ENCODE measurements at regions not wholly inside any gene's neighbourhood (a gene's known extent, or its start where the extent isn't known, plus 50 kb on each side); places are given as distances from the start of the nearest gene placed in this dataset.

- peak; percentile 40 for DNase-seq (ENCODE audit: low read depth)
Measured at GRCh38 chr1:222370081-222370912, 177.6 kb downstream of the HHIPL2 start.

- DNase-seq (ENCODE audit: low read depth): no peak
Measured at GRCh38 chr1:222369148-222369547, 178.8 kb downstream of the HHIPL2 start.

GRCh38 chr1:222358100-222358499 lies 189.8 kb downstream of the HHIPL2 start:
- no peak for DNase-seq (ENCODE audit: low read depth)

- DNase-seq (ENCODE audit: low read depth): no peak
Measured at GRCh38 chr1:222357252-222357651, 190.7 kb downstream of the HHIPL2 start.

- DNase-seq (ENCODE audit: low read depth): no peak
Measured at GRCh38 chr1:222347627-222348026, 200.3 kb downstream of the HHIPL2 start.

GRCh38 chr1:222346955-222347354 lies 200.9 kb downstream of the HHIPL2 start:
- DNase-seq (ENCODE audit: low read depth): no peak

GRCh38 chr1:222339376-222339947 lies 208.4 kb downstream of the HHIPL2 start:
- DNase-seq (ENCODE audit: low read depth): no peak

GRCh38 chr1:222335586-222335985 lies 212.3 kb downstream of the HHIPL2 start:
- no peak for DNase-seq (ENCODE audit: low read depth)

- no peak for DNase-seq (ENCODE audit: low read depth)
Measured at GRCh38 chr1:222334026-222334680, 213.8 kb downstream of the HHIPL2 start.

- DNase-seq (ENCODE audit: low read depth): no peak
Measured at GRCh38 chr1:222331765-222332164, 216.1 kb downstream of the HHIPL2 start.

GRCh38 chr1:222331340-222331739 lies 216.6 kb downstream of the HHIPL2 start:
- DNase-seq (ENCODE audit: low read depth): no peak

GRCh38 chr1:222329493-222330045 lies 218.3 kb downstream of the HHIPL2 start:
- no peak for DNase-seq (ENCODE audit: low read depth)

- no peak for DNase-seq (ENCODE audit: low read depth)
Measured at GRCh38 chr1:222326710-222327036, 221.2 kb downstream of the HHIPL2 start.

GRCh38 chr1:222326006-222326709 lies 221.7 kb downstream of the HHIPL2 start:
- DNase-seq (ENCODE audit: low read depth): no peak

- DNase-seq (ENCODE audit: low read depth): no peak
Measured at GRCh38 chr1:222325506-222325905, 222.4 kb downstream of the HHIPL2 start.

GRCh38 chr1:222314839-222315238 lies 233.1 kb downstream of the HHIPL2 start:
- no peak for DNase-seq (ENCODE audit: low read depth)

GRCh38 chr1:222310836-222311235 lies 237.1 kb downstream of the HHIPL2 start:
- no peak for DNase-seq (ENCODE audit: low read depth)

- peak; percentile 78 for DNase-seq (ENCODE audit: low read depth)
Measured at GRCh38 chr1:222307621-222308020, 240.3 kb downstream of the HHIPL2 start.

- DNase-seq (ENCODE audit: low read depth): peak; percentile 70
Measured at GRCh38 chr1:222306512-222306911, 241.4 kb downstream of the HHIPL2 start.

- DNase-seq (ENCODE audit: low read depth): no peak
Measured at GRCh38 chr1:222306011-222306410, 241.9 kb downstream of the HHIPL2 start.

- DNase-seq (ENCODE audit: low read depth): no peak
Measured at GRCh38 chr1:222301652-222302051, 246.3 kb downstream of the HHIPL2 start.

GRCh38 chr1:222299524-222299923 lies 248.4 kb downstream of the HHIPL2 start:
- DNase-seq (ENCODE audit: low read depth): no peak

All from renal cortical epithelial cell (primary cell).